Liver (tissue), 3 donors: ENCODE measurements at regions not wholly inside any gene's neighbourhood (a gene's known extent, or its start where the extent isn't known, plus 50 kb on each side); places are given as distances from the start of the nearest gene placed in this dataset.

Experiments
- ATF3 ChIP-seq: IDR thresholded peaks from 2 replicates; pipeline ENCODE4 v1.6.1; 2016; ENCODE audit warnings: antibody characterized with exemption
- CTCF ChIP-seq: fragments of 150-350 bp; IDR thresholded peaks from 2 replicates; pipeline ENCODE4 v1.5.1; 2017; ENCODE audit warnings: improper control_type of control experiment, low read depth, low read length; ENCODE audit not compliant: missing input control
- MAX ChIP-seq: IDR thresholded peaks from 2 replicates; pipeline ENCODE4 v1.6.1; 2016; ENCODE audit warnings: antibody characterized with exemption
- YY1 ChIP-seq: IDR thresholded peaks from 2 replicates; pipeline ENCODE4 v1.6.1; 2016; ENCODE audit warnings: antibody characterized with exemption, mild to moderate bottlenecking
- donor health status: healthy.
- donor health status: healthy.

GRCh38 chr20:62545901-62546525 is 70.2 kb upstream of the GATA5 start:
- TF ChIP-seq YY1 = no peak
- TF ChIP-seq CTCF = no peak
- no peak for TF ChIP-seq ATF3
- TF ChIP-seq MAX = no peak
